ENCODE measurements at regions not wholly inside any gene's neighbourhood (a gene's known extent, or its start where the extent isn't known, plus 50 kb on each side); places are given as distances from the start of the nearest gene placed in this dataset.

DNA sequence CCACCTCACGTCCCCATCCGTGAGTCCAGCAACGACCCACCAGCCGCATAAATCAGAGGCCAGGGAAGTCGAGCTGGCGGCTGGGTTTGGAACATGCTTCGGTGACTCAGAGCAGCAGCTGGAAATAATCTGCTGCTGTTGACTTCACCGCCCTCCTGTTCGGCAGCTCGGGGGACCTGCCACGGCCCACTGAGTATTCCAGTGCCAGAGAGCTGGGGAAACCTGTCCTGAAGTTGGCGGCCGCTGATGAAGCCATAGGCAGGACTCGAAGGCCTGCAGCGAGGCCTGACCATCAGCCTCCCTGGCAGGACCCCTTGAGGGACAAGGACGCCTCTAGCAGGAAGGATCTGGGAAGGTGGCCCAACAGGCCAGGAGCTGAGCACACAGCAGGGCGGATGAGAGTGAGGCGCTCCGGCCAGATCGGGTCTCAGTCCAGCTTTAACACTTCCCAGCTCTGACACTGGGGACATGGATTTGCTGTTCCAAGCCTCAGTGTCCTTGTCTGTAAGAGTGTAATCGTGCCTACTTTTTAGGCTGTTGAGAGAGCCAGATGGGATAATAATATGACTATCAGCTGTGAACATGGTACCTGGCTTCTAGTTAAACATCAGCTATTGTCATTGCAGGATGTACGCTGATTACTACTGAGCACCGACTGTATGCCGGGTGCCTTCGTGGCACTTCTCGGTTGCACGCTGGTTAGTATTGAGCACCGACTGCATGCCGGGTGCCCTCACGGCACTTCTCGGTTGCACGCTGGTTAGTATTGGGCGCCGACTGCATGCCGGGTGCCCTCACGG, 50.4 kb upstream of the CIBAR2 start (continued):
- TF ChIP-seq, protein P1, sequence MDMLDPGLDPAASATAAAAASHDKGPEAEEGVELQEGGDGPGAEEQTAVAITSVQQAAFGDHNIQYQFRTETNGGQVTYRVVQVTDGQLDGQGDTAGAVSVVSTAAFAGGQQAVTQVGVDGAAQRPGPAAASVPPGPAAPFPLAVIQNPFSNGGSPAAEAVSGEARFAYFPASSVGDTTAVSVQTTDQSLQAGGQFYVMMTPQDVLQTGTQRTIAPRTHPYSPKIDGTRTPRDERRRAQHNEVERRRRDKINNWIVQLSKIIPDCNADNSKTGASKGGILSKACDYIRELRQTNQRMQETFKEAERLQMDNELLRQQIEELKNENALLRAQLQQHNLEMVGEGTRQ (IDR thresholded peaks at IDR 0.05; ENCODE audit: borderline replicate concordance, low read depth, low read length): no peak

DNA sequence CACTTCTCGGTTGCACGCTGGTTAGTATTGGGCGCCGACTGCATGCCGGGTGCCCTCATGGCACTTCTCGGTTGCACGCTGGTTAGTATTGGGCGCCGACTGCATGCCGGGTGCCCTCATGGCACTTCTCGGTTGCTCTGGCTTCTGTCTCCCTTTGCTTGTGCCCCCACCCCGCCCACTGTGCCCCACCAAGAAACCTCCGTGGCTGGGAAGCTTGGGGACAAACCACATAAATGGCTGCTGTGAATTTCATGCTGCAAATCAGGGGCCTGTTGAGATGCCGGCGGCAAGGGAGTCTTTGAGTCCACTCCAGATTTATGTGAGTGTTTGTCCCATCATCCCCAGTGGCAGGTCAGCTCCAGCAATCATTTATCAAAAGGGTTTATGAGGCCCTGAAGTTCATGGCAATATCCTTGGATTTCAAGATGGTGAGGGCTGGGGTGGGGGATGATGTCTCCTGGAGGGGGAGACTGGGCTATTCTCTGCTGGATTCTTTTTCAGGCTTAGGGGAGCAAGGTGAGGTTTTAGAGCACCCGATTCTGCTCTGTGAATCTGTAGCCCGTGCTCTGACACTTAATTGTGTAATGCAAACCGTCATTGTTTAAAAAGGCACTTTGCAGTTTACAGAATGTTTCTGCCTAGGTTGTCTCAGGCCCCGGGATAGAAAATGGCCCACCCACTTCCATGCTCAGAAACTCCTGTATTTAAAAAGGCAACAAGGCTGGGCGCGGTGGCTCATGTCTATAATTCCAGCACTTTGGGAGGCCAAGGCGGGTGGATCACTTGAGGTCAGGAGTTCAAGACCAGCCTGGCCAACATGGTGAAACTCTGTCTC, 51.2 kb upstream of the CIBAR2 start:
- Histone ChIP-seq H3K9me2 (no peaks in the 10 kb centered on the region), H2AFZ (ENCODE audit: low read depth) (no peak overlapping the region), H3F3A (replicated peaks; ENCODE audit: insufficient read depth) (peaks cover 12% of the 10 kb centered on the region), H3K4me1 (ENCODE audit: control insufficient read depth in 1 of 2, insufficient read depth in 2 of 2, low read depth in 1 of 2, low read length in 1 of 2) (peaks cover 4 to 33% of the 10 kb centered on the region in 2 experiments), H3K9me3 (no peaks in the 10 kb centered on the region), H4K20me1 (ENCODE audit: insufficient read depth) (no peaks in the 10 kb centered on the region), H3K9ac (no peak overlapping the region), H3K27me3 (ENCODE audit: insufficient read depth) (no peaks in the 10 kb centered on the region), H3K79me2 (ENCODE audit: insufficient read depth) (no peaks in the 10 kb centered on the region), H3K4me3 (ENCODE audit: low read depth in 2 of 2, low read length in 1 of 2) (no peak overlapping the region), H3K36me3 (replicated peaks in 1 of 2; ENCODE audit: control insufficient read depth in 1 of 2, insufficient read depth in 2 of 2, low read length in 1 of 2) (no peaks in the 10 kb centered on the region), H3K4me2 (no peak overlapping the region), H3K27ac (ENCODE audit: low read depth in 2 of 2, low read length in 1 of 2) (no peak overlapping the region)
- ChIA-PET POLR2A (interaction anchor here (1.4 kb wide), 1 partner anchor 8 kb away, joined by 5 read pairs; no protein-coding TSS in a partner anchor), CTCF (interaction anchor here (0.6 to 3.1 kb wide), 6 partner anchors 10 to 447 kb away, joined by 3 to 34 read pairs (median 6); no protein-coding TSS in a partner anchor)
- no peak for DNase-seq
- 93% methylated on average over 21 of the region's 22 CpGs for whole genome bisulfite sequencing (ENCODE audit: low lambda C conversion rate)
- TF ChIP-seq JUND (IDR thresholded peaks at IDR 0.05) (no peak), GATA2 (CRISPR knock-in tag; IDR thresholded peaks at IDR 0.05) (no peak), EZH2phosphoT487 (IDR thresholded peaks at IDR 0.05; ENCODE audit: borderline replicate concordance, low read depth) (no peak), SIN3A (IDR thresholded peaks at IDR 0.05; ENCODE audit: borderline replicate concordance, low read depth, low read length) (no peak)
- TF ChIP-seq, protein P2, sequence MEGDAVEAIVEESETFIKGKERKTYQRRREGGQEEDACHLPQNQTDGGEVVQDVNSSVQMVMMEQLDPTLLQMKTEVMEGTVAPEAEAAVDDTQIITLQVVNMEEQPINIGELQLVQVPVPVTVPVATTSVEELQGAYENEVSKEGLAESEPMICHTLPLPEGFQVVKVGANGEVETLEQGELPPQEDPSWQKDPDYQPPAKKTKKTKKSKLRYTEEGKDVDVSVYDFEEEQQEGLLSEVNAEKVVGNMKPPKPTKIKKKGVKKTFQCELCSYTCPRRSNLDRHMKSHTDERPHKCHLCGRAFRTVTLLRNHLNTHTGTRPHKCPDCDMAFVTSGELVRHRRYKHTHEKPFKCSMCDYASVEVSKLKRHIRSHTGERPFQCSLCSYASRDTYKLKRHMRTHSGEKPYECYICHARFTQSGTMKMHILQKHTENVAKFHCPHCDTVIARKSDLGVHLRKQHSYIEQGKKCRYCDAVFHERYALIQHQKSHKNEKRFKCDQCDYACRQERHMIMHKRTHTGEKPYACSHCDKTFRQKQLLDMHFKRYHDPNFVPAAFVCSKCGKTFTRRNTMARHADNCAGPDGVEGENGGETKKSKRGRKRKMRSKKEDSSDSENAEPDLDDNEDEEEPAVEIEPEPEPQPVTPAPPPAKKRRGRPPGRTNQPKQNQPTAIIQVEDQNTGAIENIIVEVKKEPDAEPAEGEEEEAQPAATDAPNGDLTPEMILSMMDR (IDR thresholded peaks at IDR 0.05): no peak

- WGBS (ENCODE audit: low lambda C conversion rate): 80% methylated on average over 3 of the region's 3 CpGs
- no peaks in the 10 kb centered on the region for H3K36me3 ChIP-seq (replicated peaks in 1 of 2; ENCODE audit: control insufficient read depth in 1 of 2, insufficient read depth in 2 of 2, low read length in 1 of 2)
- CTCF ChIA-PET: interaction anchor here (0.8 to 2.3 kb wide), 3 partner anchors 50 to 88 kb away, joined by 3 to 5 read pairs (median 3); no protein-coding TSS in a partner anchor
These were observed 52.2 kb upstream of the CIBAR2 start for GRCh38 chr16:85164431-85164830.

More at GRCh38 chr16:85164431-85164830, 52.2 kb upstream of the CIBAR2 start:
- H3K4me2 ChIP-seq: no peak overlapping the region
- H3K9ac ChIP-seq: no peak overlapping the region
- H3K9me3 ChIP-seq: no peaks in the 10 kb centered on the region
- H3K9me2 ChIP-seq: no peaks in the 10 kb centered on the region
- H3K27me3 ChIP-seq (ENCODE audit: insufficient read depth): no peaks in the 10 kb centered on the region
- H3K27ac ChIP-seq (ENCODE audit: low read depth in 2 of 2, low read length in 1 of 2): no peak overlapping the region
- H3K79me2 ChIP-seq (ENCODE audit: insufficient read depth): no peaks in the 10 kb centered on the region
- DNase-seq: no peak
- no peak overlapping the region for H2AFZ ChIP-seq (ENCODE audit: low read depth)
- H3F3A ChIP-seq (replicated peaks; ENCODE audit: insufficient read depth): peaks cover 14% of the 10 kb centered on the region
- H4K20me1 ChIP-seq (ENCODE audit: insufficient read depth): no peaks in the 10 kb centered on the region
- TF ChIP-seq GATA2 (CRISPR knock-in tag; IDR thresholded peaks at IDR 0.05) (no peak), TAF1 (IDR thresholded peaks at IDR 0.05; ENCODE audit: borderline replicate concordance, low read depth, low read length) (no peak), POLR2AphosphoS5 (IDR thresholded peaks at IDR 0.05; ENCODE audit: low read depth, low read length) (no peak)
- H3K4me1 ChIP-seq (ENCODE audit: control insufficient read depth in 1 of 2, insufficient read depth in 2 of 2, low read depth in 1 of 2, low read length in 1 of 2): peaks cover 4 to 29% of the 10 kb centered on the region in 2 experiments
- no peak overlapping the region for H3K4me3 ChIP-seq (ENCODE audit: low read depth in 2 of 2, low read length in 1 of 2)
- POLR2A ChIA-PET: interaction anchor here (0.5 to 0.7 kb wide), 2 partner anchors 91 to 94 kb away, joined by 3 read pairs; no protein-coding TSS in a partner anchor
